ENCODE measurements at regions not wholly inside any gene's neighbourhood (a gene's known extent, or its start where the extent isn't known, plus 50 kb on each side); places are given as distances from the start of the nearest gene placed in this dataset.

GRCh38 chr12:67837876-67838275 is 151.4 kb upstream of the IFNG-AS1 start:
- Histone ChIP-seq H3K23me2 (ENCODE audit: low read depth, low read length) (no peaks in the 10 kb centered on the region), H2AK5ac (ENCODE audit: low read depth, low read length) (no peak overlapping the region), H3K27ac (ENCODE audit: low read depth, low read length) (no peak overlapping the region), H3K79me1 (ENCODE audit: low read depth, low read length) (no peaks in the 10 kb centered on the region), H3K14ac (ENCODE audit: insufficient read length) (no peak overlapping the region), H3K4me1 (replicated peaks in 1 of 4; ENCODE audit: control insufficient read depth in 3 of 4, insufficient read depth in 4 of 4, low read length in 3 of 4) (no peaks in the 10 kb centered on the region), H4K5ac (ENCODE audit: insufficient read length, low read depth, low read length) (no peak overlapping the region), H3K27me3 (replicated peaks in 1 of 4; ENCODE audit: control insufficient read depth in 3 of 4, extremely low read depth in 1 of 4, insufficient read depth in 3 of 4, low read length in 3 of 4) (no peaks in the 10 kb centered on the region), H4K91ac (replicated peaks; ENCODE audit: insufficient read length, low read length) (no peak overlapping the region), H3K9me3 (ENCODE audit: insufficient read depth in 2 of 2, low read depth in 1 of 2, low read length in 1 of 2) (no peaks in the 10 kb centered on the region), H4K8ac (ENCODE audit: extremely low read depth, insufficient read depth, low read length) (no peak overlapping the region), H3K4me3 (ENCODE audit: extremely low read depth in 1 of 4, insufficient read depth in 2 of 4, low read depth in 3 of 4, low read length in 4 of 4) (no peak overlapping the region), H2AFZ (ENCODE audit: low read length) (no peak overlapping the region), H4K20me1 (replicated peaks in 1 of 2; ENCODE audit: control insufficient read depth in 1 of 2, insufficient read depth in 2 of 2, low read length in 2 of 2) (no peaks in the 10 kb centered on the region), H3K23ac (ENCODE audit: insufficient read length) (no peak overlapping the region), H3K36me3 (ENCODE audit: control insufficient read depth in 2 of 4, insufficient read depth in 4 of 4, low read length in 3 of 4) (no peaks in the 10 kb centered on the region), H2BK120ac (replicated peaks; ENCODE audit: low read depth, low read length) (no peak overlapping the region), H2BK15ac (ENCODE audit: low read length) (no peak overlapping the region), H2BK20ac (ENCODE audit: low read length) (no peak overlapping the region), H3K56ac (replicated peaks; ENCODE audit: insufficient read length, low read depth, low read length) (no peak overlapping the region), H3K4ac (replicated peaks; ENCODE audit: insufficient read length, low read depth, low read length) (no peak overlapping the region), H3K9ac (replicated peaks in 1 of 4; ENCODE audit: extremely low read depth in 1 of 4, low read depth in 3 of 4, low read length in 3 of 4) (no peak overlapping the region), H2BK12ac (ENCODE audit: low read depth, low read length) (no peak overlapping the region), H3K18ac (ENCODE audit: extremely low read depth, low read length) (no peak overlapping the region), H3K79me2 (ENCODE audit: control insufficient read depth in 1 of 2, insufficient read depth in 2 of 2, low read length in 2 of 2) (no peaks in the 10 kb centered on the region), H3K4me2 (ENCODE audit: insufficient read depth in 1 of 2, low read depth in 2 of 2, low read length in 2 of 2) (no peak overlapping the region), H2BK5ac (ENCODE audit: low read depth, low read length) (no peak overlapping the region)
- FAIRE-seq, result no peak
- DNase-seq (ENCODE audit: low read depth in 1 of 2, low spot score in 2 of 2), result no peak
- 88% methylated on average over 1 of the region's 1 CpG; no CpG with 5 or more reads in 1 of the 2 experiments for WGBS, 2 experiments (ENCODE audit: extremely low coverage in 1 of 2, insufficient coverage in 1 of 2, insufficient read length in 1 of 2, insufficient replicate concordance in 2 of 2, low coverage in 1 of 2, low lambda C conversion rate in 2 of 2, missing lambda C conversion rate in 1 of 2)
- CTCF ChIA-PET (ENCODE audit: partially characterized antibody), result no interaction called here
- POLR2A ChIA-PET (ENCODE audit: partially characterized antibody), result no interaction called here
- TF ChIP-seq CREB1 (IDR thresholded peaks at IDR 0.05), result no peak
- TF ChIP-seq FOSL1 (IDR thresholded peaks at IDR 0.05; ENCODE audit: insufficient read depth, low read depth, low read length), result no peak
- no peak for TF ChIP-seq CTCF (IDR thresholded peaks at IDR 0.05; ENCODE audit: control extremely low read depth in 1 of 3, insufficient read depth in 1 of 3, low read depth in 1 of 3, low read length in 3 of 3)
- TF ChIP-seq MAX (IDR thresholded peaks at IDR 0.05), result no peak
- no peak for TF ChIP-seq RFX5 (IDR thresholded peaks at IDR 0.05; ENCODE audit: borderline replicate concordance, low read depth, low read length)
- no peak for TF ChIP-seq GABPA (IDR thresholded peaks at IDR 0.05; ENCODE audit: borderline replicate concordance, insufficient read depth, low read length)
- TF ChIP-seq BACH1 (IDR thresholded peaks at IDR 0.05; ENCODE audit: low read length), result no peak
- TF ChIP-seq SAP30 (IDR thresholded peaks at IDR 0.05; ENCODE audit: insufficient read depth, insufficient replicate concordance, low read length), result no peak
- TF ChIP-seq CHD2 (IDR thresholded peaks at IDR 0.05; ENCODE audit: low read length), result no peak
- TF ChIP-seq SRF (IDR thresholded peaks at IDR 0.05; ENCODE audit: low read depth, low read length), result no peak
- no peak for TF ChIP-seq USF2 (IDR thresholded peaks at IDR 0.05; ENCODE audit: low read length)
- no peak for TF ChIP-seq EGR1 (IDR thresholded peaks at IDR 0.05; ENCODE audit: borderline replicate concordance, low read depth, low read length)

Data from H1 (cell line).